CD14-positive monocyte (primary cell): ENCODE measurements at regions not wholly inside any gene's neighbourhood (a gene's known extent, or its start where the extent isn't known, plus 50 kb on each side); places are given as distances from the start of the nearest gene placed in this dataset.

Experiments used
- DNase-seq, 3 donors: peaks; one replicate each; pipeline ENCODE4 v3.0.0-alpha.2; 2011 to 2022
- H2AFZ ChIP-seq: 2 replicates; pipeline ENCODE4 v1.6.0; 2012; ENCODE audit warnings: mild to moderate bottlenecking, low read depth, low read length, inconsistent platforms; ENCODE audit not compliant: insufficient read depth, poor library complexity, severe bottlenecking
- H3K27ac ChIP-seq, 2 donors: 1 replicate in 1 of 2; 2 replicates in 1 of 2; pipeline ENCODE4 v1.5.1; 2012 to 2013; ENCODE audit warnings: low read length in 2 of 2, control low read depth in 1 of 2, inconsistent platforms in 1 of 2, low read depth in 1 of 2, mild to moderate bottlenecking in 1 of 2
- H3K27me3 ChIP-seq, 2 donors: one replicate each; pipeline versions ENCODE4 v1.6.0 to v1.6.1; 2011 to 2013; ENCODE audit warnings: low read length in 2 of 2; ENCODE audit not compliant: control insufficient read depth in 2 of 2, insufficient read depth in 2 of 2
- H3K36me3 ChIP-seq, 2 donors: replicated peaks in 1 of 2; 1 replicate in 1 of 2; 2 replicates in 1 of 2; pipeline versions ENCODE4 v1.5.1 to v1.6.1; 2012 to 2013; ENCODE audit warnings: low read length in 2 of 2, control low read depth in 1 of 2, inconsistent platforms in 1 of 2, mild to moderate bottlenecking in 1 of 2; ENCODE audit not compliant: insufficient read depth in 2 of 2, control insufficient read depth in 1 of 2
- H3K4me1 ChIP-seq, 2 donors: 1 replicate in 1 of 2; 2 replicates in 1 of 2; pipeline versions ENCODE4 v1.5.1 to v1.6.1; 2012 to 2013; ENCODE audit warnings: low read length in 2 of 2, control low read depth in 1 of 2, inconsistent platforms in 1 of 2, mild to moderate bottlenecking in 1 of 2, moderate library complexity in 1 of 2; ENCODE audit not compliant: insufficient read depth in 2 of 2, control insufficient read depth in 1 of 2
- H3K4me2 ChIP-seq: replicated peaks from 2 replicates; pipeline ENCODE3; 2012; ENCODE audit warnings: low read length, moderate library complexity, mild to moderate bottlenecking; ENCODE audit not compliant: poor library complexity, severe bottlenecking; ENCODE audit errors: extremely low read depth
- H3K4me3 ChIP-seq, 3 experiments: fragments of 200-600 bp in 1 of 3; sonication (generic) in 1 of 3; replicated peaks in 1 of 3; 1 replicate in 2 of 3; 2 replicates in 1 of 3; pipeline ENCODE4 v1.5.1; 2011 to 2013; ENCODE audit warnings: low read length in 3 of 3, mild to moderate bottlenecking in 3 of 3, control low read depth in 2 of 3, low read depth in 2 of 3, inconsistent platforms in 1 of 3, moderate library complexity in 1 of 3
- H3K79me2 ChIP-seq: 2 replicates; pipeline ENCODE4 v1.6.0; 2012; ENCODE audit warnings: mild to moderate bottlenecking, control low read depth, inconsistent platforms, low read length, moderate library complexity; ENCODE audit not compliant: insufficient read depth
- H3K9ac ChIP-seq: 2 replicates; pipeline ENCODE4 v1.6.0; 2017; ENCODE audit warnings: low read length, mild to moderate bottlenecking; ENCODE audit not compliant: insufficient read depth, poor library complexity, severe bottlenecking
- H3K9me3 ChIP-seq, 2 donors: replicated peaks in 1 of 2; 1 replicate in 1 of 2; 2 replicates in 1 of 2; pipeline versions ENCODE4 v1.5.1 to v1.6.1; 2012 to 2013; ENCODE audit warnings: low read length in 2 of 2, control low read depth in 1 of 2; ENCODE audit not compliant: control insufficient read depth in 1 of 2, insufficient read depth in 1 of 2
- H4K20me1 ChIP-seq: 2 replicates; pipeline ENCODE4 v1.6.0; 2012; ENCODE audit warnings: mild to moderate bottlenecking, low read length, control low read depth, moderate library complexity; ENCODE audit not compliant: insufficient read depth
- H3K27ac Mint-ChIP-seq, 7 donors: one replicate each; pipeline ENCODE4 v1.8.0; 2020; ENCODE audit warnings: mild to moderate bottlenecking in 7 of 7, mixed read lengths in 7 of 7, moderate library complexity in 6 of 7, inconsistent platforms in 2 of 7
- H3K27me3 Mint-ChIP-seq, 3 donors: one replicate each; pipeline ENCODE4 v1.8.0; 2021 to 2022; ENCODE audit warnings: low read depth in 3 of 3, mild to moderate bottlenecking in 3 of 3, mixed read lengths in 3 of 3, moderate library complexity in 3 of 3, inconsistent platforms in 1 of 3
- H3K36me3 Mint-ChIP-seq, 2 donors: one replicate each; pipeline ENCODE4 v1.8.0; 2020; ENCODE audit warnings: mixed read lengths in 2 of 2, inconsistent platforms in 1 of 2, mild to moderate bottlenecking in 1 of 2
- H3K4me1 Mint-ChIP-seq: one replicate; pipeline ENCODE4 v1.8.0; 2020; ENCODE audit warnings: mild to moderate bottlenecking, mixed read lengths
- H3K4me3 Mint-ChIP-seq, 2 donors: one replicate each; pipeline ENCODE4 v1.8.0; 2020; ENCODE audit warnings: mild to moderate bottlenecking in 2 of 2, mixed read lengths in 2 of 2, moderate library complexity in 1 of 2
- H3K9me3 Mint-ChIP-seq, 7 donors: one replicate each; pipeline ENCODE4 v1.8.0; 2020 to 2022; ENCODE audit warnings: mixed read lengths in 7 of 7, mild to moderate bottlenecking in 6 of 7, moderate library complexity in 6 of 7, inconsistent platforms in 2 of 7
- WGBS: methylation state at CpG from one replicate; pipeline ENCODE4 v1.1.5; 2013; ENCODE audit warnings: missing lambda C conversion rate; ENCODE audit not compliant: insufficient coverage; 5-methylcytosine and 5-hydroxymethylcytosine counted together
- intact Hi-C, 2 donors: fragments of 100-400 bp; cut with micrococcal nuclease; formaldehyde crosslinking; loops; one replicate each; pipeline versions ENCODE4 v1.15.0 to v1.15.1; 2023
- TF ChIP-seq, protein P1 (sequence below): fragments of 200-600 bp; IDR thresholded peaks from one replicate; pipeline ENCODE4 v1.8.0; 2022; ENCODE audit warnings: antibody characterized with exemption, mild to moderate bottlenecking

DNA sequence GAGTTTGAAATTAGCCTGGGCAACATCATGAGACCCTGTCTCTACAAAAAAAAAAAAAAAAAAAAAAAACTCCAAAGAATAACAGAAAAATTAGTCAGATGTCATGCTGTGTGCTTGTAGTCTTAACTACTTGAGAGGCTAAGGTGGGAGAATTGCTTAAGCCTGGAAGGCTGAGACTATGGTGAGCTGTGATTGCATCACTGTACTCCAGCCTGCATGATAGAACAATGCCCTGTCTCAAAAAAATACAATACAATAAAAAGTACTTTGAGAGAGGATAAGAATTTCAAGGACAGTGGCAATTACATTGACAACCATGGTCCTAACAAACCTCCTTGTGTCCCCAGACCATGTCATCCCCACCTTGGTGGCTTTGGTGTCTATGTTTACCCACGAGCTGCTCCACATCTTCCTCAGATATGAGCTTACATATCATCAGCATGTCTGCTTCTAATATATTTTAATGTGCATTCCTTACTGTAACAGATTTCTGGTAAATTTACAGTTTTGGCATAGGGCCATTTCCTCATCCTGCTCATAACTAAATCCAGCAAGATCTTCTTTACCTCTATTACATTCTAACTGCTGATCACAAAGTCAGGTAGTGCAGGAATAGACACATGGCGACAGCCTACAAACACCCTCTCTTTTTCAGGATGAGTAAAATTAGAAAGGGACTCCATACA, 437.7 kb upstream of the HNRNPA3 start:
- intact Hi-C loops, result no loop called here
- peaks cover 0 to 1% (median 0%) of the 10 kb centered on the region in 3 donors for H3K27me3 Mint-ChIP-seq

DNA sequence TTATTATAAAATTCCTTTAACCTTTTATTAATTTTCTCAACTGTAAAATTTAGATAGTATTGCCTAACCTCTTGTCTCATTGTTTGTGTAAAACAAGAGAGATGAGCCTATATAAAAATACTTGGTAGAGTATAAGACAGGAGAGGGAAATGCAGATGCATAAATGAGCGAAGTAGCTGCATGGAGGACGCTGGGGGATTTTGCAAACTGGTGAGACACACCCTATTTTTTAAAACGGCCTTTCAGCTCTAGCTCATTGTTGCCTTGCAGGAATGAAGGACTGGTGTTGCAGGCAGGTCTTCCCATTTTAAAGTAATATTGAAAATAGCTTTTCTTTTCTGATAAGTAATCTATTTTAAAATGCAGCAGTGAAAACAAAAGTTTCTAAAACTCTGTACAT, 435.3 kb upstream of the HNRNPA3 start:
- no peak overlapping the region for H2AFZ ChIP-seq
- intact Hi-C loops, result no loop called here
- Mint-ChIP-seq H3K4me1 (peaks cover 4% of the 10 kb centered on the region), H3K36me3 (no peaks in the 10 kb centered on the region), H3K4me3 (no peak overlapping the region), H3K27ac (no peak overlapping the region), H3K27me3 (peaks cover 0 to 1% (median 0%) of the 10 kb centered on the region in 3 donors), H3K9me3 (peaks cover 11 to 33% (median 23%) of the 10 kb centered on the region in 7 donors)
- WGBS, result 100% methylated on average over 1 of the region's 3 CpGs
- H3K27me3 ChIP-seq, result no peaks in the 10 kb centered on the region
- DNase-seq, result no peak
- H3K27ac ChIP-seq, result no peak overlapping the region
- no peak overlapping the region for H3K4me3 ChIP-seq
- H3K4me2 ChIP-seq, result no peak overlapping the region
- H3K9me3 ChIP-seq, result peaks cover 16 to 21% of the 10 kb centered on the region in 2 donors
- no peaks in the 10 kb centered on the region for H4K20me1 ChIP-seq
- no peaks in the 10 kb centered on the region for H3K79me2 ChIP-seq
- H3K9ac ChIP-seq, result no peak overlapping the region
- H3K4me1 ChIP-seq, result no peaks in the 10 kb centered on the region
- TF ChIP-seq, protein P1, sequence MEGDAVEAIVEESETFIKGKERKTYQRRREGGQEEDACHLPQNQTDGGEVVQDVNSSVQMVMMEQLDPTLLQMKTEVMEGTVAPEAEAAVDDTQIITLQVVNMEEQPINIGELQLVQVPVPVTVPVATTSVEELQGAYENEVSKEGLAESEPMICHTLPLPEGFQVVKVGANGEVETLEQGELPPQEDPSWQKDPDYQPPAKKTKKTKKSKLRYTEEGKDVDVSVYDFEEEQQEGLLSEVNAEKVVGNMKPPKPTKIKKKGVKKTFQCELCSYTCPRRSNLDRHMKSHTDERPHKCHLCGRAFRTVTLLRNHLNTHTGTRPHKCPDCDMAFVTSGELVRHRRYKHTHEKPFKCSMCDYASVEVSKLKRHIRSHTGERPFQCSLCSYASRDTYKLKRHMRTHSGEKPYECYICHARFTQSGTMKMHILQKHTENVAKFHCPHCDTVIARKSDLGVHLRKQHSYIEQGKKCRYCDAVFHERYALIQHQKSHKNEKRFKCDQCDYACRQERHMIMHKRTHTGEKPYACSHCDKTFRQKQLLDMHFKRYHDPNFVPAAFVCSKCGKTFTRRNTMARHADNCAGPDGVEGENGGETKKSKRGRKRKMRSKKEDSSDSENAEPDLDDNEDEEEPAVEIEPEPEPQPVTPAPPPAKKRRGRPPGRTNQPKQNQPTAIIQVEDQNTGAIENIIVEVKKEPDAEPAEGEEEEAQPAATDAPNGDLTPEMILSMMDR, result no peak
- no peaks in the 10 kb centered on the region for H3K36me3 ChIP-seq

More for the DNA sequence above, 437.7 kb upstream of the HNRNPA3 start:
- no peak overlapping the region for H3K27ac ChIP-seq
- Mint-ChIP-seq H3K36me3 (no peaks in the 10 kb centered on the region), H3K4me1 (no peaks in the 10 kb centered on the region), H3K4me3 (no peak overlapping the region), H3K9me3 (peaks cover 6 to 29% (median 18%) of the 10 kb centered on the region in 7 donors), H3K27ac (no peak overlapping the region)
- H3K36me3 ChIP-seq, result no peaks in the 10 kb centered on the region
- no peaks in the 10 kb centered on the region for H4K20me1 ChIP-seq
- no peak overlapping the region for H3K4me3 ChIP-seq
- no peaks in the 10 kb centered on the region for H3K27me3 ChIP-seq
- no peaks in the 10 kb centered on the region for H3K79me2 ChIP-seq
- no peak for DNase-seq
- no peak overlapping the region for H2AFZ ChIP-seq
- WGBS, result no CpG with 5 or more reads among the region's 2 CpGs
- TF ChIP-seq, protein P1, result no peak
- H3K9ac ChIP-seq, result no peak overlapping the region
- no peaks in the 10 kb centered on the region for H3K4me1 ChIP-seq
- H3K4me2 ChIP-seq, result no peak overlapping the region
- H3K9me3 ChIP-seq, result peaks cover 8 to 11% of the 10 kb centered on the region in 2 donors
